Activated CD4-positive, alpha-beta memory T cell treated with anti-CD3 and anti-CD28 coated beads, Interleukin-2, amount 10 ng/mL, durations not matched to agents 7 days and 5 days (primary cell): ENCODE measurements at regions not wholly inside any gene's neighbourhood (a gene's known extent, or its start where the extent isn't known, plus 50 kb on each side); places are given as distances from the start of the nearest gene placed in this dataset.

ENCODE experiments used
- CTCF ChIA-PET: fragments of 350-600 bp; sonication (Branson Sonifier 250); formaldehyde crosslinking; loops from one replicate; lab custom pipeline; 2021; ENCODE audit warnings: antibody characterized with exemption, inconsistent platforms; lab: Charles Lee
- POLR2A ChIA-PET: fragments of 350-600 bp; sonication (Branson Sonifier 250); formaldehyde crosslinking; loops from one replicate; lab custom pipeline; 2021; ENCODE audit warnings: antibody characterized with exemption; lab: Charles Lee
- DNase-seq: peaks from one replicate; pipeline ENCODE4 v3.0.0-alpha.2; 2020
- H3K27ac Mint-ChIP-seq: one replicate; pipeline ENCODE4 v1.8.0; 2021; ENCODE audit warnings: mild to moderate bottlenecking, mixed read lengths
- H3K27me3 Mint-ChIP-seq: one replicate; pipeline ENCODE4 v1.8.0; 2021; ENCODE audit warnings: mixed read lengths
- H3K36me3 Mint-ChIP-seq: one replicate; pipeline ENCODE4 v1.8.0; 2021; ENCODE audit warnings: low read depth, mixed read lengths
- H3K4me1 Mint-ChIP-seq: one replicate; pipeline ENCODE4 v1.8.0; 2021; ENCODE audit warnings: mixed read lengths
- H3K4me3 Mint-ChIP-seq: one replicate; pipeline ENCODE4 v1.8.0; 2021; ENCODE audit warnings: mild to moderate bottlenecking, mixed read lengths
- H3K9me3 Mint-ChIP-seq: one replicate; pipeline ENCODE4 v1.8.0; 2021; ENCODE audit warnings: mixed read lengths

GRCh38 chr13:82323101-82323500, 1559.2 kb downstream of the SLITRK1 start:
- H3K4me1 Mint-ChIP-seq, result no peaks in the 10 kb centered on the region
- H3K27me3 Mint-ChIP-seq, result no peaks in the 10 kb centered on the region
- peaks cover 4% of the 10 kb centered on the region for H3K9me3 Mint-ChIP-seq
- no peak for DNase-seq
- no peaks in the 10 kb centered on the region for H3K36me3 Mint-ChIP-seq
- H3K4me3 Mint-ChIP-seq, result no peak overlapping the region
- ChIA-PET POLR2A (no interaction called here), CTCF (no interaction called here)
- no peak overlapping the region for H3K27ac Mint-ChIP-seq

DNA sequence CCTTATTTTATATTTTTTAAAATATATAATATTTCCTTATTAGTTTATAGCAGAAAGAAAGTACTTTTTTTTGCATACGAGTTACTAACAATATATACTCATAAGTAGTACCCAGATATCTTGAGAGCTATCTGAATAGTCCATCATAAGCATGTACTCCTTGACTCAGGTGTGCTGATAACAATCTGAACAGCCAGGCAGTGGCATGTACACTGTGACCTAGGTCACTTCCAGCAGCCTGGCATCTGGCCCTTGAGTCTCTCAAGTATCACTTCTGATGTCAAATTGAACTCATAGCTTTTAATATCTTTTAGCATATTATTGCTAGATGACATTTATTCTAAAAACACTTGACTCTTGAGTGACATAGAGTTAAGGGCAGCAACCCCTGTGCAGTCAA, 1576.7 kb downstream of the SLITRK1 start:
- no peaks in the 10 kb centered on the region for H3K27me3 Mint-ChIP-seq
- H3K36me3 Mint-ChIP-seq, result no peaks in the 10 kb centered on the region
- H3K27ac Mint-ChIP-seq, result no peak overlapping the region
- CTCF ChIA-PET, result no interaction called here
- DNase-seq, result no peak
- no peak overlapping the region for H3K4me3 Mint-ChIP-seq
- POLR2A ChIA-PET, result no interaction called here
- H3K4me1 Mint-ChIP-seq, result no peaks in the 10 kb centered on the region
- peaks cover 2% of the 10 kb centered on the region for H3K9me3 Mint-ChIP-seq

DNA sequence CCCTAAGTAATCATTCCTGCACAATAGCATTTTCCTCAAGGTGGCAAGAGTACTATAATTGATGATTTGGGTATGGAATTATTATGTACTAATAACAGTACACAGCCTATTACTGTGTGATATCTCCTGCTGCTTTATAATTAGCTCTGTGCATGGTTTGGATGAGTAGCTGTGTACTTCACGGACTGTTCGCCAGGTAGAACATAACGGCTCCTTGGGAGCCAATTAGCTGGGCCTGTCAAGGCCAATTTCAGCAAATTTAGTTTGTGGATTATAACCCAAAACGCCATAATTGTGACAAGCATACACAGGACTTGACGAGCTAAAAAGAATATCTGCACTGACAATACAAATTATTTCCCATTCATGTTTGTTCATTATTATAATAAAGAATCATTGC, 1584.2 kb downstream of the SLITRK1 start:
- Mint-ChIP-seq H3K27me3 (no peaks in the 10 kb centered on the region), H3K4me1 (no peaks in the 10 kb centered on the region), H3K4me3 (no peak overlapping the region), H3K36me3 (no peaks in the 10 kb centered on the region), H3K27ac (no peak overlapping the region), H3K9me3 (peaks cover 6% of the 10 kb centered on the region)
- no peak for DNase-seq
- ChIA-PET CTCF (no interaction called here), POLR2A (no interaction called here)

DNA sequence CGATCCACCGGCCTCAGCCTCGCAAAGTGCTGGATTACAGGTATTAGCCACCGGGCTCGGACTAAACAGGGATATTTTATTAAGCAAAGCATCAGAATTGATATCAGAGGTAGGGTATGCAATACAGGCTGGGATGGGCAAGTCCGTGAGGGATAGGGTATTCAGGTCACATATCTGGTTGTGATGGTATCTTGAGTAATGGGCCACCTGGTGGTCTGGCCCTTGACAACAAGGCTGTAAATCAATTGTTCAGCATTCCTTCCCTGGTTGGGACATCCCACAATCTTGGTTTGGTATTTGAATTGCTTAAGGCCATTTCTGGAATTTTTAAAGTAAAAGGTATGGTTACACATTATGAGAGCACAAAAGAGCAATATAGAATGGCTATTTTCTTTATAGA, 1588.0 kb downstream of the SLITRK1 start:
- no peak for DNase-seq
- Mint-ChIP-seq H3K9me3 (peaks cover 6% of the 10 kb centered on the region), H3K27me3 (no peaks in the 10 kb centered on the region), H3K4me1 (no peaks in the 10 kb centered on the region), H3K36me3 (no peaks in the 10 kb centered on the region), H3K4me3 (no peak overlapping the region), H3K27ac (no peak overlapping the region)
- POLR2A ChIA-PET, result no interaction called here
- CTCF ChIA-PET, result no interaction called here

DNA sequence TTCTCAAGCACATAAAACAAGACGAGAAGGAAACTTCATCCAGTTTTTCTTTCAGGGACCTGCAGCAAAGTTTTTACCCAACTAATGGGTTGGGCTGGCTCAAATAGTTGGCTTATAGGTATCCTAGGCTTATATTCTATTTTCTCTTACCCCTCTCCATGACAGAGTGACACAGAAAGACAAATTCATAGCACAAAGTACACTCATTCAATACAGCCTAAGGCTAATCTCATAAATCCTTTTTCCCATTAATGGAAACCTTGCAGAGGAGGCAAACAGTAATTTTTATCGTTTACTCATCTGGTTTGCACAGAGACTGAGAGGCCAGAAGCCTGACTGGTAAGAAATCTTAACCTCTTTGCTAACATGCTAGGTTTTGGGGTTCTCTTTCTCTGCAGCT, 1589.9 kb downstream of the SLITRK1 start:
- POLR2A ChIA-PET, result no interaction called here
- H3K27ac Mint-ChIP-seq, result no peak overlapping the region
- H3K4me3 Mint-ChIP-seq, result no peak overlapping the region
- CTCF ChIA-PET, result no interaction called here
- no peaks in the 10 kb centered on the region for H3K27me3 Mint-ChIP-seq
- H3K9me3 Mint-ChIP-seq, result peaks cover 6% of the 10 kb centered on the region
- no peaks in the 10 kb centered on the region for H3K4me1 Mint-ChIP-seq
- no peak for DNase-seq
- H3K36me3 Mint-ChIP-seq, result no peaks in the 10 kb centered on the region

DNA sequence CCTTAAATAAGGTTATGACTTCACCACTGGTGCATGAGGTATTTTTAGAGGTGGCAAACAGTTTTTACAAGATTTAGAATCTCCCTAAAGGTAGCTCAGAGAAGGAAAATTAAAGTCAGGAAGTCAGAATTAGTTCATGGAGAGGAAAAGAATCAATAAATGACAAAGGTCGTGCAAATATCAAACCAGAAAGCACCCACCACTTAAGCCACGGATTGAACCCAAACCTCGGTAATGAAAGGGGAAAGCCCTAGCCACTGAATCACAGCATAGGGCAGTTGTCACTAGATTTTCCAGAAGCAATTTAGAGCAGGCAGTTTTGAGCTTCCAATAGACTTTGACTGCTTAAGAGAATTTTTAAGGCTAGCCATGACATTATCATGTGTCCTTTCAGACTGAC, 1590.4 kb downstream of the SLITRK1 start:
- H3K36me3 Mint-ChIP-seq, result no peaks in the 10 kb centered on the region

GRCh38 chr13:82275644-82276043, 1606.6 kb downstream of the SLITRK1 start:
- H3K27me3 Mint-ChIP-seq, result no peaks in the 10 kb centered on the region
- H3K36me3 Mint-ChIP-seq, result no peaks in the 10 kb centered on the region
- no peak overlapping the region for H3K27ac Mint-ChIP-seq
- ChIA-PET POLR2A (no interaction called here), CTCF (no interaction called here)
- no peak overlapping the region for H3K4me3 Mint-ChIP-seq
- no peak for DNase-seq
- H3K9me3 Mint-ChIP-seq, result peaks cover 2% of the 10 kb centered on the region
- no peaks in the 10 kb centered on the region for H3K4me1 Mint-ChIP-seq

More for the DNA sequence above, 1590.4 kb downstream of the SLITRK1 start:
- CTCF ChIA-PET, result no interaction called here
- DNase-seq, result no peak
- Mint-ChIP-seq H3K9me3 (peaks cover 6% of the 10 kb centered on the region), H3K27ac (no peak overlapping the region), H3K27me3 (no peaks in the 10 kb centered on the region), H3K4me1 (no peaks in the 10 kb centered on the region), H3K4me3 (no peak overlapping the region)
- POLR2A ChIA-PET, result no interaction called here

GRCh38 chr13:82259284-82259683, 1623.0 kb downstream of the SLITRK1 start:
- ChIA-PET CTCF (no interaction called here), POLR2A (no interaction called here)
- DNase-seq, result no peak
- H3K27ac Mint-ChIP-seq, result no peak overlapping the region
- H3K4me3 Mint-ChIP-seq, result no peak overlapping the region
- peaks cover 16% of the 10 kb centered on the region for H3K9me3 Mint-ChIP-seq
- H3K4me1 Mint-ChIP-seq, result no peaks in the 10 kb centered on the region
- no peaks in the 10 kb centered on the region for H3K36me3 Mint-ChIP-seq
- H3K27me3 Mint-ChIP-seq, result no peaks in the 10 kb centered on the region

DNA sequence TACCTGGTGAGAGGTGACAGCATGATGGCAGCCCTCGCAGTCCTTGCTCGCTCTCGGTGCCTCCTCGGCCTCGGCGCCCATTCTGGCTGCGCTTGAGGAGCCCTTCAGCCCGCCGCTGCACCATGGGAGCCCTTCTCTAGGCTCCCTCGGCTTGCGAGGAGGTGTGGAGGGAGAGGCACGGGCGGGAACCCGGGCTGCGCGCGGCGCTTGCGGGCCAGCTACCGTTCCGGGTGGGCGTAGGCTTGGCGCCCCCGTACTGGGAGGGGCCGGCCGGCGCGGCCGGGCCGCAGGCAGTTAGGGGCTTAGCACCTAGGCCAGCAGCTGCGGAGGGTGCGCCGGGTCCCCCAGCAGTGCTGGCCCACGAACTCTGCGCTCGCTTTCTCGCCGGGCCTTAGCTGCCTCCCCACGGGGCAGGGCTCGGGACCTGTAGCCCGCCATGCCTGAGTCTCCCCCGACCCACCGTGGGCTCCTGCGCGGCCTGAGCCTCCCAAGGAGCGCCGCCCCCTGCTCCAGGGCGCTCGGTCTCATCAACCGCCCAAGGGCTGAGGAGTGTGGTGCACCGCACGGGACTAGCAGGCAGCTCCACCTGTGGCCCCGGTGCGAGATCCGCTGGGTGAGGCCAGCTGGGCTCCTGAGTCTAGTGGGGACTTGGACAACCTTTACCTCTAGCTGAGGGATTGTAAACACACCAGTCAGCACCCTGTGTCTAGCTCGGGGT, 1624.3 kb downstream of the SLITRK1 start:
- H3K9me3 Mint-ChIP-seq, result peaks cover 16% of the 10 kb centered on the region
- ChIA-PET POLR2A (no interaction called here), CTCF (no interaction called here)
- H3K27ac Mint-ChIP-seq, result no peak overlapping the region
- DNase-seq, result no peak
- no peak overlapping the region for H3K4me3 Mint-ChIP-seq
- H3K27me3 Mint-ChIP-seq, result no peaks in the 10 kb centered on the region
- H3K36me3 Mint-ChIP-seq, result no peaks in the 10 kb centered on the region
- H3K4me1 Mint-ChIP-seq, result no peaks in the 10 kb centered on the region

GRCh38 chr13:82248762-82249161, 1633.5 kb downstream of the SLITRK1 start:
- ChIA-PET CTCF (no interaction called here), POLR2A (no interaction called here)
- no peaks in the 10 kb centered on the region for H3K4me1 Mint-ChIP-seq
- H3K4me3 Mint-ChIP-seq, result no peak overlapping the region
- H3K27ac Mint-ChIP-seq, result no peak overlapping the region
- no peaks in the 10 kb centered on the region for H3K36me3 Mint-ChIP-seq
- peaks cover 2% of the 10 kb centered on the region for H3K9me3 Mint-ChIP-seq
- DNase-seq, result no peak
- no peaks in the 10 kb centered on the region for H3K27me3 Mint-ChIP-seq

GRCh38 chr13:82245860-82246259, 1636.4 kb downstream of the SLITRK1 start:
- no peak for DNase-seq
- ChIA-PET CTCF (no interaction called here), POLR2A (no interaction called here)
- Mint-ChIP-seq H3K4me3 (no peak overlapping the region), H3K4me1 (no peaks in the 10 kb centered on the region), H3K36me3 (no peaks in the 10 kb centered on the region), H3K27ac (no peak overlapping the region), H3K9me3 (peaks cover 2% of the 10 kb centered on the region), H3K27me3 (no peaks in the 10 kb centered on the region)

- H3K4me3 Mint-ChIP-seq, result no peak overlapping the region
- no peaks in the 10 kb centered on the region for H3K36me3 Mint-ChIP-seq
- no peaks in the 10 kb centered on the region for H3K4me1 Mint-ChIP-seq
- ChIA-PET CTCF (no interaction called here), POLR2A (no interaction called here)
- H3K27ac Mint-ChIP-seq, result no peak overlapping the region
- H3K27me3 Mint-ChIP-seq, result no peaks in the 10 kb centered on the region
- peaks cover 11% of the 10 kb centered on the region for H3K9me3 Mint-ChIP-seq
- no peak for DNase-seq
Measured at GRCh38 chr13:82224806-82225205, 1657.5 kb downstream of the SLITRK1 start.

DNA sequence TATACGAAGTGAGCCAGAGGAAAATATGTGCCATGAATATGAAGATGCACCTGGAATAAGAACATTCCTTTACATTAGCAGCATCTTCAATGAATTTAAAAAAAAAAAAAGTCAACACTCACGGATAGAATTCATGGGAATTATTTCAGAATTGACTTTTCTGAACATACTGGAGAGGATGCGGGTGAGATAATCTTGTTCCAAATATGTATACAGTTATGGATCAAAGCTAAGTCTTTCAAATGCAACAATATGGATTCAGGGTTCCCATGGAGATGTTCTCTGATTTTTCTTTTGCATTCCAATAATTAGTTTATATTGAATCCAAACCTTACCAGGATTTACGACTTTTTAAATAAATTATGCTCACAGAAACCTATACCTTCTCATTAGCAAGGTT, 1660.7 kb downstream of the SLITRK1 start:
- Mint-ChIP-seq H3K4me1 (no peaks in the 10 kb centered on the region), H3K9me3 (peaks cover 6% of the 10 kb centered on the region), H3K27me3 (no peaks in the 10 kb centered on the region), H3K4me3 (no peak overlapping the region), H3K36me3 (no peaks in the 10 kb centered on the region), H3K27ac (no peak overlapping the region)
- POLR2A ChIA-PET, result no interaction called here
- CTCF ChIA-PET, result no interaction called here
- DNase-seq, result no peak

GRCh38 chr13:82220641-82221040, 1661.6 kb downstream of the SLITRK1 start:
- Mint-ChIP-seq H3K27me3 (no peaks in the 10 kb centered on the region), H3K4me3 (no peak overlapping the region), H3K4me1 (no peaks in the 10 kb centered on the region), H3K27ac (no peak overlapping the region), H3K36me3 (no peaks in the 10 kb centered on the region), H3K9me3 (peaks cover 4% of the 10 kb centered on the region)
- ChIA-PET CTCF (no interaction called here), POLR2A (no interaction called here)
- DNase-seq, result no peak
